ENCODE measurements at regions not wholly inside any gene's neighbourhood (a gene's known extent, or its start where the extent isn't known, plus 50 kb on each side); places are given as distances from the start of the nearest gene placed in this dataset.

GRCh38 chr3:8283193-8283592 lies 218.4 kb upstream of the LMCD1 start:
- ATAC-seq (ENCODE audit: low FRiP score): no peak
- no peak for DNase-seq (ENCODE audit: low spot score)
- no peak for TF ChIP-seq CTCF (IDR thresholded peaks at IDR 0.05)

- TF ChIP-seq CTCF (IDR thresholded peaks at IDR 0.05): no peak
- DNase-seq (ENCODE audit: low spot score): no peak
- ATAC-seq (ENCODE audit: low FRiP score): no peak
Observed at GRCh38 chr3:8286086-8286485, 215.5 kb upstream of the LMCD1 start.

- ATAC-seq (ENCODE audit: low FRiP score): no peak
- TF ChIP-seq CTCF (IDR thresholded peaks at IDR 0.05): no peak
- DNase-seq (ENCODE audit: low spot score): no peak
Observed at GRCh38 chr3:8286749-8287148, 214.9 kb upstream of the LMCD1 start.

- DNase-seq (ENCODE audit: low spot score) (no peak), ATAC-seq (ENCODE audit: low FRiP score) (no peak)
- no peak for TF ChIP-seq CTCF (IDR thresholded peaks at IDR 0.05)
Observed at GRCh38 chr3:8290611-8291010, 211.0 kb upstream of the LMCD1 start.

GRCh38 chr3:8296461-8296860 lies 205.2 kb upstream of the LMCD1 start:
- no peak for TF ChIP-seq CTCF (IDR thresholded peaks at IDR 0.05)
- DNase-seq (ENCODE audit: low spot score) (no peak), ATAC-seq (ENCODE audit: low FRiP score) (no peak)

- DNase-seq (ENCODE audit: low spot score): no peak
- no peak for TF ChIP-seq CTCF (IDR thresholded peaks at IDR 0.05)
- ATAC-seq (ENCODE audit: low FRiP score): no peak
Observed at GRCh38 chr3:8298021-8298954, 203.3 kb upstream of the LMCD1 start.

Data from omental fat pad (tissue), 3 donors.